IMR-90 (cell line): ENCODE measurements at regions not wholly inside any gene's neighbourhood (a gene's known extent, or its start where the extent isn't known, plus 50 kb on each side); places are given as distances from the start of the nearest gene placed in this dataset.

Experiments
- MXI1 ChIP-seq: IDR thresholded peaks from 2 replicates; pipeline ENCODE4 v1.6.1; 2012; ENCODE audit warnings: low read depth, mild to moderate bottlenecking, low read length, moderate library complexity, borderline replicate concordance
- RFX5 ChIP-seq: IDR thresholded peaks from 2 replicates; pipeline ENCODE4 v1.8.0; 2012; ENCODE audit warnings: low read depth, mild to moderate bottlenecking, low read length, moderate library complexity
- SMC3 ChIP-seq: fragments of 150-350 bp; IDR thresholded peaks from 2 replicates; pipeline ENCODE4 v1.6.1; 2016; ENCODE audit warnings: low read depth, mild to moderate bottlenecking, antibody characterized with exemption, low read length, moderate library complexity
- TF ChIP-seq, protein P1 (sequence below): conservative IDR thresholded peaks from 2 replicates; pipeline ENCODE4 v1.5.1; 2012; ENCODE audit warnings: mild to moderate bottlenecking, low read depth, low read length, improper control_type of control experiment

- TF ChIP-seq, protein P1, sequence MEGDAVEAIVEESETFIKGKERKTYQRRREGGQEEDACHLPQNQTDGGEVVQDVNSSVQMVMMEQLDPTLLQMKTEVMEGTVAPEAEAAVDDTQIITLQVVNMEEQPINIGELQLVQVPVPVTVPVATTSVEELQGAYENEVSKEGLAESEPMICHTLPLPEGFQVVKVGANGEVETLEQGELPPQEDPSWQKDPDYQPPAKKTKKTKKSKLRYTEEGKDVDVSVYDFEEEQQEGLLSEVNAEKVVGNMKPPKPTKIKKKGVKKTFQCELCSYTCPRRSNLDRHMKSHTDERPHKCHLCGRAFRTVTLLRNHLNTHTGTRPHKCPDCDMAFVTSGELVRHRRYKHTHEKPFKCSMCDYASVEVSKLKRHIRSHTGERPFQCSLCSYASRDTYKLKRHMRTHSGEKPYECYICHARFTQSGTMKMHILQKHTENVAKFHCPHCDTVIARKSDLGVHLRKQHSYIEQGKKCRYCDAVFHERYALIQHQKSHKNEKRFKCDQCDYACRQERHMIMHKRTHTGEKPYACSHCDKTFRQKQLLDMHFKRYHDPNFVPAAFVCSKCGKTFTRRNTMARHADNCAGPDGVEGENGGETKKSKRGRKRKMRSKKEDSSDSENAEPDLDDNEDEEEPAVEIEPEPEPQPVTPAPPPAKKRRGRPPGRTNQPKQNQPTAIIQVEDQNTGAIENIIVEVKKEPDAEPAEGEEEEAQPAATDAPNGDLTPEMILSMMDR, result no peak
- TF ChIP-seq SMC3 (no peak), RFX5 (no peak), MXI1 (no peak)
Measured at GRCh38 chr2:37786854-37787253, 115.4 kb upstream of the CDC42EP3 start.
